Right lobe of liver (tissue), 6 donors: ENCODE measurements at regions not wholly inside any gene's neighbourhood (a gene's known extent, or its start where the extent isn't known, plus 50 kb on each side); places are given as distances from the start of the nearest gene placed in this dataset.
"Not testable (repeated sequence)": the region's sequence is repeated elsewhere in the genome, so short reads cannot be mapped to it uniquely, and the experiment has no call there.

Source experiments
- ATAC-seq, 4 donors: fragments of 200-7000 bp; cut with Tn5 transposase; one replicate each; pipeline ENCODE4 v1.9.1; 2020; ENCODE audit warnings: mild to moderate bottlenecking in 4 of 4, moderate library complexity in 4 of 4
- DNase-seq, 3 donors: peaks; one replicate each; pipeline ENCODE4 v3.0.0-alpha.2; 2020
- H3K27ac ChIP-seq, 3 donors: fragments of 200-600 bp; one replicate each; pipeline ENCODE4 v1.8.0; 2022
- H3K27me3 ChIP-seq, 2 donors: fragments of 200-600 bp; one replicate each; pipeline ENCODE4 v1.8.0; 2022
- H3K36me3 ChIP-seq, 4 donors: fragments of 200-600 bp; sonication (generic) in 1 of 4; one replicate each; pipeline versions ENCODE4 v1.5.1 to v1.8.0; 2017 to 2022; ENCODE audit warnings: control low read depth in 1 of 4
- H3K4me1 ChIP-seq, 4 donors: fragments of 200-600 bp; sonication (generic) in 1 of 4; one replicate each; pipeline versions ENCODE4 v1.5.1 to v1.8.0; 2017 to 2022; ENCODE audit warnings: control low read depth in 1 of 4
- H3K4me3 ChIP-seq, 3 donors: fragments of 200-600 bp; one replicate each; pipeline ENCODE4 v1.8.0; 2022
- H3K9me3 ChIP-seq, 4 donors: fragments of 200-600 bp; sonication (generic) in 1 of 4; one replicate each; pipeline versions ENCODE4 v1.5.1 to v1.8.0; 2017 to 2022; ENCODE audit warnings: control low read depth in 1 of 4
- POLR2A ChIP-seq: fragments of 450-650 bp; IDR thresholded peaks from one replicate; pipeline ENCODE4 v1.6.1; 2017; ENCODE audit warnings: antibody characterized with exemption, mild to moderate bottlenecking
- WGBS: methylation state at CpG from one replicate; pipeline ENCODE4 v1.1.6; 2018; ENCODE audit warnings: low coverage, low lambda C conversion rate; ENCODE audit not compliant: insufficient coverage; ENCODE audit errors: missing lambda C conversion rate; 5-methylcytosine and 5-hydroxymethylcytosine counted together
- intact Hi-C, 2 donors: fragments of 100-400 bp; cut with DNase I; formaldehyde crosslinking; loops; one replicate each; pipeline versions ENCODE4 v1.11.2 to v1.14.1; 2022
- TF ChIP-seq, protein P1 (sequence below), 4 donors: fragments of 200-600 bp in 3 of 4; fragments of 450-650 bp in 1 of 4; IDR thresholded peaks; one replicate each; pipeline versions ENCODE4 v1.5.1 to v1.8.0; 2016 to 2022; ENCODE audit warnings: antibody characterized with exemption in 4 of 4, mild to moderate bottlenecking in 2 of 4
- donor health status: DM: no; HTN: yes; CAD: no.
- donor health status: DM: no; HTN: no; CAD: no.
- donor health status: DM: no; HTN: no; CAD: no.
- donor health status: DM: no; HTN: yes; CAD: no.
- donor health status: DM: no; HTN: yes; CAD: no.

DNA sequence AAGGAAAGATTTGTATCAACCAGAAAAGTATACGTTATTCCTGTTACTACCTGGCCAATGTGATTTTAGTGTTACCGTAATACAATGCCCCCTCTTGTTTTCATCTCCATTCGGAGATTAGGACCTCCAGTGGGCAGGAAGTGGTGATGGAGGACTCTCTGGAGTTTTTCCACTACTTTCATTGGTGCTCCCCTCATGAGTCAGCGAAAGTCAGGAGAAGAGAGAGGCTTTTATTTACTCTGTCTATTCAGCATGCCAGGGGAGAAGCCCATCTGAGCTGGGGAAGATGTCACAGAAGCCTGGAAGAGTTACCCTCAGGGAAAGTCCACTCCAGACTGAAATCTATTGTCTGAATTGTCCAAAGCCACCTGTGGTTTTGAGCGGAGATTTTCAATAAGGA is 88.2 kb upstream of the THUMPD2 start:
- no peak overlapping the region for H3K4me3 ChIP-seq
- DNase-seq, result no peak
- no peaks in the 10 kb centered on the region for H3K27me3 ChIP-seq
- H3K27ac ChIP-seq, result no peak overlapping the region
- no peak for TF ChIP-seq POLR2A
- TF ChIP-seq, protein P1, sequence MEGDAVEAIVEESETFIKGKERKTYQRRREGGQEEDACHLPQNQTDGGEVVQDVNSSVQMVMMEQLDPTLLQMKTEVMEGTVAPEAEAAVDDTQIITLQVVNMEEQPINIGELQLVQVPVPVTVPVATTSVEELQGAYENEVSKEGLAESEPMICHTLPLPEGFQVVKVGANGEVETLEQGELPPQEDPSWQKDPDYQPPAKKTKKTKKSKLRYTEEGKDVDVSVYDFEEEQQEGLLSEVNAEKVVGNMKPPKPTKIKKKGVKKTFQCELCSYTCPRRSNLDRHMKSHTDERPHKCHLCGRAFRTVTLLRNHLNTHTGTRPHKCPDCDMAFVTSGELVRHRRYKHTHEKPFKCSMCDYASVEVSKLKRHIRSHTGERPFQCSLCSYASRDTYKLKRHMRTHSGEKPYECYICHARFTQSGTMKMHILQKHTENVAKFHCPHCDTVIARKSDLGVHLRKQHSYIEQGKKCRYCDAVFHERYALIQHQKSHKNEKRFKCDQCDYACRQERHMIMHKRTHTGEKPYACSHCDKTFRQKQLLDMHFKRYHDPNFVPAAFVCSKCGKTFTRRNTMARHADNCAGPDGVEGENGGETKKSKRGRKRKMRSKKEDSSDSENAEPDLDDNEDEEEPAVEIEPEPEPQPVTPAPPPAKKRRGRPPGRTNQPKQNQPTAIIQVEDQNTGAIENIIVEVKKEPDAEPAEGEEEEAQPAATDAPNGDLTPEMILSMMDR (IDR thresholded peaks at IDR 0.05), result no peak
- no peaks in the 10 kb centered on the region for H3K4me1 ChIP-seq
- intact Hi-C loops, result no loop called here
- 63% methylated on average over 4 of the region's 5 CpGs for WGBS
- no peaks in the 10 kb centered on the region for H3K36me3 ChIP-seq
- H3K9me3 ChIP-seq, result no peaks in the 10 kb centered on the region
- no peak for ATAC-seq

DNA sequence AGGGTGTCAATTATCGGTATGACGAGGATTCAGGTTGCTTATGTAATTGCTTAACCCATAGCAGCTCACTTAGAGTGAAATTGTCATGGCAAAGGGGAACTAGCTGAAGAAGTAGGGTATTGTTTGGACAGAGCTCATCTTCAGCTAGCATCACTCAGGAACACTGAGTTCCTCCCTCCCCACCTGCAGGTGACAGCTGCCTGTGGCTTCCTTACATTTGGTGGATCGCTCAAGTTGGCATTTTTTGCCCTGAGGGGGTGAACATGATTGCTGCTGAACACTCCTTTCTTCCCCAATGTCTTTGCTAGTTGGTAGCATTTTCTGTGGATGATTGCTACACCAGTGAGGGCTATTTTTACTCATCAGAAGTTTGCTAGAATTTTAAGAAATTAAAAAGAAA is 86.7 kb upstream of the THUMPD2 start:
- ATAC-seq (no peak), DNase-seq (no peak)
- intact Hi-C loops, result no loop called here
- Histone ChIP-seq H3K4me3 (no peak overlapping the region), H3K27me3 (no peaks in the 10 kb centered on the region), H3K36me3 (no peaks in the 10 kb centered on the region), H3K4me1 (no peaks in the 10 kb centered on the region), H3K9me3 (no peaks in the 10 kb centered on the region), H3K27ac (no peak overlapping the region)
- TF ChIP-seq, protein P1 (IDR thresholded peaks at IDR 0.05), result no peak
- TF ChIP-seq POLR2A, result no peak
- 47% methylated on average over 3 of the region's 3 CpGs for WGBS

DNA sequence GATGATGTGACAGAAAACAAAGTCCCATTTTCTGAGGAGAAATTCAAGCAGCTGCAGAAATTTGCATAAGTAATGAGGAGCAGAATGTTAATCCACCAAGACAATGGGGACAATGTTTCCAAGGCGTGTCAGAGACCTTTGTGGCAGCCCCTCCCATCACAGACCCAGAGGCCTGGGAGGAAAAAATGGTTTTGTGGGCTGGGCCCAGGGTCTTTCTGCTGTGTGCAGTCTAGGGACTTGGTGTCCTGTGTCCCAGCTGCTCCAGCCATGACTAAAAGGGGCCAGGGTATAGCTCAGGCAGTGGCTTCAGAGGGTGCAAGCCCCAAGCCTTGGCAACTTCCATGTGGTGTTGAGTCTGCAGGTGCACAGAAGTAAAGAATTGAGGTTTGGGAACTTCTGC is 84.6 kb upstream of the THUMPD2 start:
- ATAC-seq, result not testable (repeated sequence)

DNA sequence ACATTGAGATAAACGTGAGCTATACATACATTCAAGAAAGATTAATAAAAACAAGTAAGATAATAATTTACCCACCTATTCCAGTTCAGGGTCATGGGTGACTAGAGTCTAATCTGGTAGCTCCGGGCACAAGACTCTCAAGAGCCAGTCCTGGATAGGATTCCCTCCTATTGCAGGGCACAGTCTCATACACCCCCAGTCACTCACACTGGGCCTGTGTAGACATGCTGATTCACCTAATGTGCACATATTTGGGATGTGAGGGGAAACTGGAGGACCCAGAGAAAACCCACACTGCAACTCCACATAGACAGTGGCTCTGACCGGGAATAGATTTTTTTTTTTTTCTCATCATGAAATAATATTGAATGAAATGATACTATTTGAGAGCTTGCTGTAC is 81.5 kb upstream of the THUMPD2 start:
- Histone ChIP-seq H3K9me3 (no peaks in the 10 kb centered on the region), H3K4me1 (no peaks in the 10 kb centered on the region), H3K4me3 (no peak overlapping the region), H3K27me3 (no peaks in the 10 kb centered on the region), H3K36me3 (no peaks in the 10 kb centered on the region), H3K27ac (no peak overlapping the region)
- ATAC-seq (no peak), DNase-seq (no peak)
- intact Hi-C loops, result no loop called here
- 69% methylated on average over 3 of the region's 3 CpGs for WGBS
- TF ChIP-seq POLR2A, result no peak
- TF ChIP-seq, protein P1 (IDR thresholded peaks at IDR 0.05), result no peak

More for the DNA sequence above, 84.6 kb upstream of the THUMPD2 start:
- H3K4me3 ChIP-seq, H3K36me3 ChIP-seq, intact Hi-C loops, H3K9me3 ChIP-seq, H3K27ac ChIP-seq, H3K27me3 ChIP-seq, DNase-seq, H3K4me1 ChIP-seq: not testable (repeated sequence)
- 58% methylated on average over 1 of the region's 1 CpG for WGBS

DNA sequence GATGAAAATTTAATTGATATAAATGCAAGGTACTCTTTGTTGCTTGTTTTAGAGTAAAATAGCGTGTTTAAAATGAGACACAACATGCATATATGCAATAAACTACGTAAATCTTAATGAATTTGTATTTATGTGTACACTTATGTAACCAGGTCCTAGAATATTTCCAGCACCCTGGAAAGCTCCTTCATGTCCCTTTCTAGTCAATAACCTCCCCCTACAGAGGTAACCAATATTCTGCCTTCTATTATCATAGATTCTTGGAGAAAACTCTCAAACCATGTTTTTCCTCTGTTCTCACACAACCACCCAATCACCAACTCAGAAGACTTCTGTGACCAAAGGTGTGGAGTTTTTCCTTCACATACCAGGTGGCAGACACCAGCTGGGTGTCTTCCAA is 79.6 kb upstream of the THUMPD2 start:
- Histone ChIP-seq H3K9me3 (no peaks in the 10 kb centered on the region), H3K27ac (no peak overlapping the region), H3K27me3 (no peaks in the 10 kb centered on the region), H3K4me3 (no peak overlapping the region), H3K36me3 (no peaks in the 10 kb centered on the region), H3K4me1 (no peaks in the 10 kb centered on the region)
- ATAC-seq, result no peak
- 56% methylated on average over 2 of the region's 2 CpGs for WGBS
- intact Hi-C loops, result no loop called here
- DNase-seq, result no peak
- TF ChIP-seq, protein P1 (IDR thresholded peaks at IDR 0.05), result no peak
- no peak for TF ChIP-seq POLR2A
